ENCODE measurements at regions not wholly inside any gene's neighbourhood (a gene's known extent, or its start where the extent isn't known, plus 50 kb on each side); places are given as distances from the start of the nearest gene placed in this dataset.

GRCh38 chr10:80753612-80754011, 215.9 kb downstream of the SH2D4B start:
- TF ChIP-seq CTCF (IDR thresholded peaks at IDR 0.05), result no peak
- no peak for TF ChIP-seq POLR2A (IDR thresholded peaks at IDR 0.05)
